SK-N-SH treated with all-trans-retinoic acid at 6 μM for 48 hours (cell line): ENCODE measurements at regions not wholly inside any gene's neighbourhood (a gene's known extent, or its start where the extent isn't known, plus 50 kb on each side); places are given as distances from the start of the nearest gene placed in this dataset.
"Not testable (repeated sequence)": the region's sequence is repeated elsewhere in the genome, so short reads cannot be mapped to it uniquely, and the experiment has no call there.

Experiments
- ATAC-seq: fragments of 200-7000 bp; cut with Tn5 transposase; 3 replicates; pipeline ENCODE4 v1.9.1; 2020; ENCODE audit warnings: mild to moderate bottlenecking, moderate library complexity
- ARNTL ChIP-seq: fragments of 450-650 bp; formaldehyde crosslinking; IDR thresholded peaks from 2 replicates; pipeline ENCODE4 v1.5.0; 2020; ENCODE audit warnings: low read depth, mild to moderate bottlenecking, moderate library complexity, borderline replicate concordance
- BACH2 ChIP-seq: fragments of 250-450 bp; sonication (Bioruptor Pico); IDR thresholded peaks from 2 replicates; pipeline ENCODE4 v1.9.0; 2021; ENCODE audit warnings: mild to moderate bottlenecking, borderline replicate concordance
- CSDC2 ChIP-seq: fragments of 250-450 bp; sonication (Bioruptor Pico); IDR thresholded peaks from 2 replicates; pipeline ENCODE4 v1.5.0; 2020; ENCODE audit warnings: mild to moderate bottlenecking, moderate library complexity
- ESRRG ChIP-seq: fragments of 250-450 bp; sonication (Bioruptor Pico); IDR thresholded peaks from 2 replicates; pipeline ENCODE4 v1.6.1; 2021; ENCODE audit warnings: mild to moderate bottlenecking
- GLIS3 ChIP-seq: fragments of 250-450 bp; sonication (Bioruptor Pico); IDR thresholded peaks from 2 replicates; pipeline ENCODE4 v1.5.0; 2020; ENCODE audit warnings: mild to moderate bottlenecking, moderate library complexity
- OSR1 ChIP-seq: fragments of 250-450 bp; sonication (Bioruptor Pico); IDR thresholded peaks from 2 replicates; pipeline ENCODE4 v1.8.0; 2022; ENCODE audit warnings: moderate library complexity, mild to moderate bottlenecking, inconsistent platforms
- PPARA ChIP-seq: fragments of 250-450 bp; sonication (Bioruptor Pico); IDR thresholded peaks from 2 replicates; pipeline ENCODE4 v1.5.0; 2020; ENCODE audit warnings: mild to moderate bottlenecking, borderline replicate concordance
- RARB ChIP-seq: fragments of 250-450 bp; sonication (Bioruptor Pico); IDR thresholded peaks from 2 replicates; pipeline ENCODE4 v1.8.0; 2021; ENCODE audit warnings: mild to moderate bottlenecking, moderate library complexity
- SNAI2 ChIP-seq: fragments of 250-450 bp; sonication (Bioruptor Pico); IDR thresholded peaks from 2 replicates; pipeline ENCODE4 v1.5.0; 2020; ENCODE audit warnings: mild to moderate bottlenecking, moderate library complexity
- TCF4 ChIP-seq: fragments of 250-450 bp; sonication (Bioruptor Pico); IDR thresholded peaks from 2 replicates; pipeline ENCODE4 v1.8.0; 2021; ENCODE audit warnings: mild to moderate bottlenecking, moderate library complexity, borderline replicate concordance
- TOX ChIP-seq: fragments of 250-450 bp; sonication (Bioruptor Pico); IDR thresholded peaks from 2 replicates; pipeline ENCODE4 v1.8.0; 2021; ENCODE audit warnings: mild to moderate bottlenecking, moderate library complexity, borderline replicate concordance
- ZFP3 ChIP-seq: fragments of 250-450 bp; sonication (Bioruptor Pico); IDR thresholded peaks from 2 replicates; pipeline ENCODE4 v1.5.0; 2020; ENCODE audit warnings: mild to moderate bottlenecking, moderate library complexity
- ZFP30 ChIP-seq: fragments of 450-650 bp; formaldehyde crosslinking; IDR thresholded peaks from 2 replicates; pipeline ENCODE4 v1.5.0; 2022; ENCODE audit warnings: mild to moderate bottlenecking, moderate library complexity
- ZNF565 ChIP-seq: fragments of 450-650 bp; formaldehyde crosslinking; conservative IDR thresholded peaks from 2 replicates; pipeline ENCODE4 v1.5.0; 2020; ENCODE audit warnings: low read depth, mild to moderate bottlenecking, moderate library complexity
- ZNF70 ChIP-seq: fragments of 450-650 bp; formaldehyde crosslinking; IDR thresholded peaks from 2 replicates; pipeline ENCODE4 v1.5.0; 2020; ENCODE audit warnings: mild to moderate bottlenecking, moderate library complexity
- TF ChIP-seq, protein P1 (sequence below): fragments of 250-450 bp; sonication (Bioruptor Pico); IDR thresholded peaks from 2 replicates; pipeline ENCODE4 v1.5.1; 2021; ENCODE audit warnings: mild to moderate bottlenecking, moderate library complexity
- TF ChIP-seq, protein P2 (sequence below): fragments of 250-450 bp; sonication (Bioruptor Pico); IDR thresholded peaks from 2 replicates; pipeline ENCODE4 v1.8.0; 2021; ENCODE audit warnings: low read depth, mild to moderate bottlenecking, moderate library complexity, borderline replicate concordance
- TF ChIP-seq, protein P3 (sequence below): fragments of 250-450 bp; sonication (Bioruptor Pico); IDR thresholded peaks from 2 replicates; pipeline ENCODE4 v1.5.1; 2020; ENCODE audit warnings: low read depth, mild to moderate bottlenecking, moderate library complexity
- TF ChIP-seq, protein P4 (sequence below): fragments of 250-450 bp; sonication (Bioruptor Pico); IDR thresholded peaks from 2 replicates; pipeline ENCODE4 v1.8.0; 2020; ENCODE audit warnings: mild to moderate bottlenecking, moderate library complexity, borderline replicate concordance
- TF ChIP-seq, protein P5 (sequence below): fragments of 250-450 bp; sonication (Bioruptor Pico); IDR thresholded peaks from 2 replicates; pipeline ENCODE4 v1.5.0; 2020; ENCODE audit warnings: mild to moderate bottlenecking, moderate library complexity

DNA sequence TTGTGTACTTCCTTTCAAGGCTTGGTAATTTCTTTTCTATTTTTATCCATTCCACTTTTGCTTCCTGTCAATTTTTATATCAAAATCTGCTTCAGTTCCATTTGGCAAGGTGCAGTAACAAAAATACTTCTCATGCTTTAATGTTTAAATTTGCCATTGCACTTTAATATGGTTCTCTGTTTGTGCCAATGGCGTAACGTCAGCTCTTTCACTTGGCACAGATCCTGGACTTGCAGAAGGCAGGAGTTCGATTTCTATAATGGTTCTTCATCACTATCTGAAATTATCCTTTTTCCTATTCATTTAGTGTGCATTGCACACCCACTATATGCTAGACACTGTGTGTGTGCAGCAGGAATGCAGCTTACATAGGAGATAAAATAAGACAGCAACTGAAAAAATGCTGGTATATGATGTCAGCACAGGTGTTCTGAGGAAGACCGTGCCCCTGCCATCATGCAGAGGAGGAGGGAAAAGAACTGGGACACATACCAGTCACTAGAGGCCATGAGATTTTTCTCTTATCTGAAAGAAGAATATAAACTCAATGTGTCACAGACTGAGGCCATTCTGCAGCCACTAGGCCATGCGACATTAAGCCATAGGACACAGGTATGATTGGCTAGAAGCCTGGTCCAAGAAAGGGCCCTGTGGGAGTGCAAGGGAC is 298.2 kb downstream of the RPAP3 start (continued):
- TF ChIP-seq ARNTL (CRISPR knock-in tag), result no peak

DNA sequence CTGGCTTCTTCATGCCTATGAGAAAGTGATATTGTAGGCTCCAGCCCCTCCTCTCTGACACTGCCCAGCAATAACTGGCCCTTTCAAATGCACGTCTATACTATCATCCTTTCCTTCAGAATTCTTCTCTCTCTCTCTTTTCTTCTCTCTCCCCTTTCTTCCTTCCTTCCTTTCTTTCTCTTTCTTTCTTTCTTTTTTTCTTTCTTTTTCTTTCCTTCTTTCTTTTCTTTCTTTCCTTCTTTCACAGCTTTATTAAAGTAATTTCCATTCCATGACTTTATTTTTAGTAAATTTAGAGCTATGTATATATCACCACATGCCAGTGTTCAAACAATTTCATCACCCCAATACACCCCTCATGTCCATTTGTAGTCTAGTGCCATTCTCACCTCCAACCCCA is 302.1 kb downstream of the RPAP3 start:
- no peak for ATAC-seq
- TF ChIP-seq BACH2 (CRISPR knock-in tag) (no peak), ZFP30 (CRISPR knock-in tag) (no peak), TCF4 (CRISPR knock-in tag) (no peak), RARB (CRISPR knock-in tag) (no peak), TOX (CRISPR knock-in tag) (no peak), SNAI2 (CRISPR knock-in tag) (no peak), CSDC2 (CRISPR knock-in tag) (no peak), ZNF565 (no peak), ZNF70 (CRISPR knock-in tag) (no peak)
- TF ChIP-seq, protein P1, sequence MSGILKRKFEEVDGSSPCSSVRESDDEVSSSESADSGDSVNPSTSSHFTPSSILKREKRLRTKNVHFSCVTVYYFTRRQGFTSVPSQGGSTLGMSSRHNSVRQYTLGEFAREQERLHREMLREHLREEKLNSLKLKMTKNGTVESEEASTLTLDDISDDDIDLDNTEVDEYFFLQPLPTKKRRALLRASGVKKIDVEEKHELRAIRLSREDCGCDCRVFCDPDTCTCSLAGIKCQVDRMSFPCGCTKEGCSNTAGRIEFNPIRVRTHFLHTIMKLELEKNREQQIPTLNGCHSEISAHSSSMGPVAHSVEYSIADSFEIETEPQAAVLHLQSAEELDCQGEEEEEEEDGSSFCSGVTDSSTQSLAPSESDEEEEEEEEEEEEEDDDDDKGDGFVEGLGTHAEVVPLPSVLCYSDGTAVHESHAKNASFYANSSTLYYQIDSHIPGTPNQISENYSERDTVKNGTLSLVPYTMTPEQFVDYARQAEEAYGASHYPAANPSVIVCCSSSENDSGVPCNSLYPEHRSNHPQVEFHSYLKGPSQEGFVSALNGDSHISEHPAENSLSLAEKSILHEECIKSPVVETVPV (CRISPR knock-in tag), result no peak
- TF ChIP-seq, protein P2, sequence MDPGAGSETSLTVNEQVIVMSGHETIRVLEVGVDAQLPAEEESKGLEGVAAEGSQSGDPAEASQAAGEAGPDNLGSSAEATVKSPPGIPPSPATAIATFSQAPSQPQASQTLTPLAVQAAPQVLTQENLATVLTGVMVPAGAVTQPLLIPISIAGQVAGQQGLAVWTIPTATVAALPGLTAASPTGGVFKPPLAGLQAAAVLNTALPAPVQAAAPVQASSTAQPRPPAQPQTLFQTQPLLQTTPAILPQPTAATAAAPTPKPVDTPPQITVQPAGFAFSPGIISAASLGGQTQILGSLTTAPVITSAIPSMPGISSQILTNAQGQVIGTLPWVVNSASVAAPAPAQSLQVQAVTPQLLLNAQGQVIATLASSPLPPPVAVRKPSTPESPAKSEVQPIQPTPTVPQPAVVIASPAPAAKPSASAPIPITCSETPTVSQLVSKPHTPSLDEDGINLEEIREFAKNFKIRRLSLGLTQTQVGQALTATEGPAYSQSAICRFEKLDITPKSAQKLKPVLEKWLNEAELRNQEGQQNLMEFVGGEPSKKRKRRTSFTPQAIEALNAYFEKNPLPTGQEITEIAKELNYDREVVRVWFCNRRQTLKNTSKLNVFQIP, result no peak
- TF ChIP-seq, protein P3, sequence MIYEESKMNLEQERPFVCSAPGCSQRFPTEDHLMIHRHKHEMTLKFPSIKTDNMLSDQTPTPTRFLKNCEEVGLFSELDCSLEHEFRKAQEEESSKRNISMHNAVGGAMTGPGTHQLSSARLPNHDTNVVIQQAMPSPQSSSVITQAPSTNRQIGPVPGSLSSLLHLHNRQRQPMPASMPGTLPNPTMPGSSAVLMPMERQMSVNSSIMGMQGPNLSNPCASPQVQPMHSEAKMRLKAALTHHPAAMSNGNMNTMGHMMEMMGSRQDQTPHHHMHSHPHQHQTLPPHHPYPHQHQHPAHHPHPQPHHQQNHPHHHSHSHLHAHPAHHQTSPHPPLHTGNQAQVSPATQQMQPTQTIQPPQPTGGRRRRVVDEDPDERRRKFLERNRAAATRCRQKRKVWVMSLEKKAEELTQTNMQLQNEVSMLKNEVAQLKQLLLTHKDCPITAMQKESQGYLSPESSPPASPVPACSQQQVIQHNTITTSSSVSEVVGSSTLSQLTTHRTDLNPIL (CRISPR knock-in tag), result no peak
- TF ChIP-seq, all 23 proteins: peak for 0

DNA sequence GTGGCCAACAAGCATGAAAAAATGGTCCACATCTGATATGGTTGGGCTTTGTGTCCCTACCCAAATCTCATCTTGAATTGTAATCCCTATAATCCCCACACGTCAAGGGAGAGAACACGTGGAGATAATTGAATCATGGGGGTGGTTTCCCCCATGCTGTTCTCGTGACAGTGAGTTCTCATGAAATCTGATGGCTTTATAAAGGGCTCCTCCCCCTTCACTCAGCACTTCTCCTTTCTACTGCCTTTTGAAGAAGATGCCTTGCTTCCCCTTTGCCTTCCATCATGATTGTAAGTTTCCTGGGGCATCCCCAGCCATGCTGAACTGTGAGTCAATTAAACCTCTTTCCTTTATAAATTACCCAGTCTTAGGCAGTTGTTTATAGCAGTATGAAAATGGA is 304.6 kb downstream of the RPAP3 start:
- not testable (repeated sequence) for ATAC-seq

DNA sequence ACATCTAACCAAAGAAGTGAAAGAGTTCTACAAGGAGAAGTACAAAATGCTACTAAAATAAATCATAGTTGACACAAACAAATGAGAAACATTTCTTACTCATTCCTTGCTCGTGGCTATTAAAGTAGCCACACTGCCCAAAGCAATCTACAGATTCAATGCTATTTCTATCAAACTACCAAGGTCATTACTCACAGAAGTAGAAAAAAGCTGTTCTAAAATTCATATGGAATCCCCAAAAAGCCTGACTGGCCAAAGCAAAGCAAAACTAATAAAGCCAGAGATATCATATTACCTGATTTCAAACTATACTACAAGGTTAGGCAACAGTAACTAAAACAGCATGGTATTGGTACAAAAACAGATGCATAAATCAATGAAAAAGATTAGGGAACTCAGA is 305.6 kb downstream of the RPAP3 start:
- no peak for TF ChIP-seq BACH2 (CRISPR knock-in tag)
- TF ChIP-seq CSDC2 (CRISPR knock-in tag), result no peak
- no peak for TF ChIP-seq OSR1 (CRISPR knock-in tag)
- no peak for TF ChIP-seq SNAI2 (CRISPR knock-in tag)
- TF ChIP-seq, protein P4, sequence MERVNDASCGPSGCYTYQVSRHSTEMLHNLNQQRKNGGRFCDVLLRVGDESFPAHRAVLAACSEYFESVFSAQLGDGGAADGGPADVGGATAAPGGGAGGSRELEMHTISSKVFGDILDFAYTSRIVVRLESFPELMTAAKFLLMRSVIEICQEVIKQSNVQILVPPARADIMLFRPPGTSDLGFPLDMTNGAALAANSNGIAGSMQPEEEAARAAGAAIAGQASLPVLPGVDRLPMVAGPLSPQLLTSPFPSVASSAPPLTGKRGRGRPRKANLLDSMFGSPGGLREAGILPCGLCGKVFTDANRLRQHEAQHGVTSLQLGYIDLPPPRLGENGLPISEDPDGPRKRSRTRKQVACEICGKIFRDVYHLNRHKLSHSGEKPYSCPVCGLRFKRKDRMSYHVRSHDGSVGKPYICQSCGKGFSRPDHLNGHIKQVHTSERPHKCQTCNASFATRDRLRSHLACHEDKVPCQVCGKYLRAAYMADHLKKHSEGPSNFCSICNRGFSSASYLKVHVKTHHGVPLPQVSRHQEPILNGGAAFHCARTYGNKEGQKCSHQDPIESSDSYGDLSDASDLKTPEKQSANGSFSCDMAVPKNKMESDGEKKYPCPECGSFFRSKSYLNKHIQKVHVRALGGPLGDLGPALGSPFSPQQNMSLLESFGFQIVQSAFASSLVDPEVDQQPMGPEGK (CRISPR knock-in tag), result no peak
- no peak for TF ChIP-seq PPARA (CRISPR knock-in tag)
- TF ChIP-seq, protein P2, result no peak
- TF ChIP-seq RARB (CRISPR knock-in tag), result no peak
- TF ChIP-seq, protein P1 (CRISPR knock-in tag), result no peak
- TF ChIP-seq TOX (CRISPR knock-in tag), result no peak
- no peak for TF ChIP-seq ARNTL (CRISPR knock-in tag)
- no peak for TF ChIP-seq ESRRG (CRISPR knock-in tag)
- no peak for TF ChIP-seq ZNF70 (CRISPR knock-in tag)
- no peak for TF ChIP-seq TCF4 (CRISPR knock-in tag)
- TF ChIP-seq, protein P5, sequence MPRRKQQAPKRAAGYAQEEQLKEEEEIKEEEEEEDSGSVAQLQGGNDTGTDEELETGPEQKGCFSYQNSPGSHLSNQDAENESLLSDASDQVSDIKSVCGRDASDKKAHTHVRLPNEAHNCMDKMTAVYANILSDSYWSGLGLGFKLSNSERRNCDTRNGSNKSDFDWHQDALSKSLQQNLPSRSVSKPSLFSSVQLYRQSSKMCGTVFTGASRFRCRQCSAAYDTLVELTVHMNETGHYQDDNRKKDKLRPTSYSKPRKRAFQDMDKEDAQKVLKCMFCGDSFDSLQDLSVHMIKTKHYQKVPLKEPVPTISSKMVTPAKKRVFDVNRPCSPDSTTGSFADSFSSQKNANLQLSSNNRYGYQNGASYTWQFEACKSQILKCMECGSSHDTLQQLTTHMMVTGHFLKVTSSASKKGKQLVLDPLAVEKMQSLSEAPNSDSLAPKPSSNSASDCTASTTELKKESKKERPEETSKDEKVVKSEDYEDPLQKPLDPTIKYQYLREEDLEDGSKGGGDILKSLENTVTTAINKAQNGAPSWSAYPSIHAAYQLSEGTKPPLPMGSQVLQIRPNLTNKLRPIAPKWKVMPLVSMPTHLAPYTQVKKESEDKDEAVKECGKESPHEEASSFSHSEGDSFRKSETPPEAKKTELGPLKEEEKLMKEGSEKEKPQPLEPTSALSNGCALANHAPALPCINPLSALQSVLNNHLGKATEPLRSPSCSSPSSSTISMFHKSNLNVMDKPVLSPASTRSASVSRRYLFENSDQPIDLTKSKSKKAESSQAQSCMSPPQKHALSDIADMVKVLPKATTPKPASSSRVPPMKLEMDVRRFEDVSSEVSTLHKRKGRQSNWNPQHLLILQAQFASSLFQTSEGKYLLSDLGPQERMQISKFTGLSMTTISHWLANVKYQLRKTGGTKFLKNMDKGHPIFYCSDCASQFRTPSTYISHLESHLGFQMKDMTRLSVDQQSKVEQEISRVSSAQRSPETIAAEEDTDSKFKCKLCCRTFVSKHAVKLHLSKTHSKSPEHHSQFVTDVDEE, result no peak
- TF ChIP-seq, protein P3 (CRISPR knock-in tag), result no peak
- no peak for TF ChIP-seq ZFP3 (CRISPR knock-in tag)
- no peak for TF ChIP-seq GLIS3
- no peak for TF ChIP-seq ZFP30 (CRISPR knock-in tag)
- ATAC-seq, result no peak
